RPMI7951 (cell line): ENCODE measurements at regions not wholly inside any gene's neighbourhood (a gene's known extent, or its start where the extent isn't known, plus 50 kb on each side); places are given as distances from the start of the nearest gene placed in this dataset.

Experiments
- DNase-seq: peaks from one replicate; pipeline ENCODE4 v3.0.0-alpha.2; 2012; ENCODE audit warnings: low read depth

DNA sequence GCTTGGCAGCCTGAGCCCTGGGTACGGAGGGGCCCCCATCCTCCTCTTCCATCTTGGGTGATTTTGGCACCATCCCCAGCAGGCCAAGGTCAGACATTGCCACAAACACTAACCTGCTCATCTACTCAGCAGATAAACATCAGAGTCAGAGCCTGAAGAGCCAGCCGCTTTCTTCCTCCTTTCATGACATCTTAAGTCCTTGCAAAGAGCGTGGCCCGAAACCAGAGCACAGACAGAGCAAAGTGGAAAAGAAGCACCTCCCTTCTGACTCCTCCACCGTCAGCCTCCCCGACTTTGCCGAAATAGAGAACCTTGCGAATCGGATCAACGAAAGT, 60.4 kb upstream of the RPH3AL start:
- no peak for DNase-seq

DNA sequence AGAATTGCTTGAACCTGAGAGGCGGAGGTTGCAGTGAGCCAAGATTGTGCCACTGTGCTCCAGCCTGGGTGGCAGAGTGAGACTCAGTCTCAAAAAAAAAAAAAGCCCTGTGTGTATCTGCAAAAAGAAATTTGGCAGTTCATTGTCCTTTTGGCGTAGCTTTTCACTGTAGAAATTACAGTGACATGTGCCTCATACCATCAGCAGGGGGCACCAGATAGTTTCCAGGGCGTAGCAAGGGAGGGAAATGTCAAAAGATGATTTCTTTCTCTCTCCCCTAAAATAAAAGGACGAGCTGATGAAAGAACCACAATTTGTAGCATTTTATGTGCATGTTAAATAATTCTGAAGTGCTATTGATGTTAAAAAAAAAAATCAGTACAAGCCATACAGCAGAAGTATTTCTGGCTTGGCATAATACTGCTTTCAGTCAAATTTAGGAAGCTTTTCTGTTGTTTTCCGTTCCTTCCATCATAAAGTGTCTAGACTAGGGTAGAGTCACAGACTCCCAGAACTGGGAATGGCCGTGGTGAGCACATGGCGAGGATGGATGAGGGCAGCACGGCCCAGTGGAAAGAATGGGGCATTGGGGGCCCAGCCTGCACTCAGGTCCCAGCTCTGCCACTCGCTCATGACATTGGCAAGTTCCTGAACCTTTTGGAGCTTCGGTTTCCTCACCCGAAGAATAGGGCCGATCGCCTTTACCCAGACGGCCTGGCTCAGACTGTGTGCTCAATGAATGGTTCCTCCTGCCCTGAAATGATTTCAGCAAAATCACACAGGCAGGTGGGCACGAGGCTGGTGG, 59.8 kb upstream of the RPH3AL start:
- DNase-seq, result peak; percentile 51

DNA sequence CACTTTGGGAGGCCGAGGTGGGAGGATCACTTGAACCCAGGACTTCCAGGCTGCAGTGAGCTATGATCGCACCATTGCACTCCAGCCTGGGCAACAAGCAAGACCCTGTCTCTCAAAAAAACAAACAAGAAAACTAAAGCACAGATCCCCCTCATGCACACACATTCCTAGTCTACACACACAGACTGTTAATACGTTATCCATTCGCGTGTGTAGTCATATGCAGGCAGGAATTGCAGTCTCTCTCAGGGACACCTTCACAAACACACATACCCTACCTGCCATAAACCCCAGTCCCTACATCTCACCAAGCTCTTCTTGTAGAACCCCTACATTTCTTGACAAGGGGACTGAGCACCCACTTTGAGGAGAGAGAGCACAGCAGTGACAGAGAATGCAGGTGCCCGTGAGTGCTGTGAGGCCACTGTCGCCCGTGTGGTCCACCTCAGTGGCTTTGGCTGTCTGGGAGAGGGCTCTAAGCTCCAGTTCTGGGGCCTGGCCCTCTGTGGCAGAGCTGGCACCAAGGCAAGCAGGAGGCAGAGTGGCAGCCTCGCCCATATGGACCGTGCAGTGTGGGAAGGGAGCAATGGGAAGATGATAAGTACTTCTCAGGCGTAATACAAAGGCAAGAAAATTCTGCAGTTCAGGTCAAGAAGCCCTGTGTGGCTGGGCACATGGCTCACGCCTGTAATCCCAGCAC, 59.0 kb upstream of the RPH3AL start:
- DNase-seq, result no peak

DNA sequence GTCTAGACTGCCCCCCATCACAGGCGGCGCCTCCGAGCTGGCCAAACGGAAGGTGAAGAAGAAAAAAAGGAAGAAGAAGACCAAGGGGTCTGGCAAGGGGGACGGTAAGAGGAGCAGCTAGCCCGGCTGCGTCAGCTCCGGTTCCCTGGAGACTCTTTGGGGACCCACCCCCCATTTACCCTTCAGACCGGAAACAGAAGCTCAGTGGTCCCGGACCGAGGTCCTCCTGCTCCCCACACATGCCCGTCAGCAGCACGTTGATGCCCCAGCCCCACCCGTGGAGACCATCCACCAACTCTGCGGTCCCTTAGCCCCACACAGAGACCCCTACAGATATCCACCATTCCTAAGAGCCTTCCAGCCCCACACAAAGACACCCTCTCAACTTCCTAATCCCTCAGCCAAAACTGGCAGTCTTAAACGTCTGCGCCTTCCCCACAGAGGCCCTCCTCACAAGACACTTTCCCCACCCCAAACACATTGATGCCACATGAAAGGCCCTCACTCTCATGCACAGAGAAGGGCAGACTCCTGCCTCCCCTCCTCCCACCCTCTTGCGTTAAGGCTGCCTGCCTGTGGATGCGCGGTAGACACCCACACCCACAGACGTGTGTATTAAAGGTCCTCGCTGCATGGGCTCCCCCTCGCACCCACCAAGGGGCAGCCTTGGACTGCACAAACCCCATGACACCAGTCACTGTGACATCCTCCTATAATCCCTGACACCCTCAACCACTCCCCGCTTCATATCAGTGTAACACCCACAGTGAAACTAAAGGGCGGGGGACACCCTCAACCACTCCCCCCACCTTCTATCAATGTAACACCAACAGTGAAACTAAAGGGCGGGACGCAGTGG, 58.2 kb upstream of the RPH3AL start:
- peak; percentile 32 for DNase-seq

DNA sequence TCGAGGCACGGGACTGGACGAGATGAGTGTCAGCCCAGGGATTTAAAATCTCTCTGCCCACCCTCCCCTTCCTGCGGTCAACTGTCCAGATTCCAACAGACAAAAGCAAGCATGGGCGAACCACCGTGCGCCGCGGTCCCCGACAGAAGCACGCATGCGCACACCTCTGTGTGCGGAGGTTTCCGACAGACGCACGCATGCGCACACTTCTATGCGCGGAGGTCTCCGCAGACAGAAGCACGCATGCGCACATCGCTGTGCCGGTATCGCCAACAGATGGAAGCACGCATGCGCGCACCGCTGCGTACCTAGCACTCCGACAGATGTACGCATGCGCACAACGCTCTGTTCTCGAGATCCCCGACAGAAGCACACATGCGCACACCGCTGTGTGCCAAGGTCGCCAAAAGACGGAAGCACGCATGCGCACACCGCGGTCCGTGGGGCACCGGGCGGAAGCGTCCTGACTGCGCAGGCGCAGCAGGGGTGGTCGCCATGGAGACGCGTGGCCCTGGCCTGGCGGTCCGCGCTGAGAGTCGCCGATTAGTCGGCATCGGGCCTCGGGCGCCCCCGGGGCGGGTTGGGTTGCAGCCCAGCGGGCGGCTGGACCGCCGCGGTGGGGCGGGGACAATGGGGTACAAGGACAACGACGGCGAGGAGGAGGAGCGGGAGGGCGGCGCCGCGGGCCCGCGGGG, 57.4 kb upstream of the RPH3AL start:
- DNase-seq, result peak; percentile 93

DNA sequence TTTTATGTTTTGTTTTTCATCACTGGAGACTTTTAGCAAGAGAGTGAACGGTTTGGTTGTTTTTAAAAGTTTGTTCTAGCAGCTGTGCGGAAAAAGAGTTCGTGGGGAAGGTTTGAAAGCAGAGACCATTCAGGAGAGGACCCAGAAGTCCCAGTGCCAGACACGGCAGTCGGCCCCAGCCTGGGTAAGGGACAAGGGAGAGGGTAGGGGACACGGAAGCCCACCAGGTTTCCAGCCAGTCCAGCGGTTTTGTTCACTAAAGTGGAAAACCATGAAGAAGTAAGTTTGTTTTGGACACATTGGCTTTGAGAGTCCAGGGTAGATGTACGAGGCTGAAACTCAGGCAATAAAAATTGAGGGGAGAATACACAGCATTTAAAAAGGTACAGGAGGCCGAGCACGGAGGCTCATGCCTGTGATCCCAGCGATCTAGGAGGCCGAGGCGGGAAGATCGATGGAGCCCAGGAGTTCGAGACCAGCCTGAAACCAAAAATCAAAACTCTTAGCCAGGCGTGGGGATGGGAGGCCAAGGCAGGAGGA, 56.8 kb upstream of the RPH3AL start:
- no peak for DNase-seq

DNA sequence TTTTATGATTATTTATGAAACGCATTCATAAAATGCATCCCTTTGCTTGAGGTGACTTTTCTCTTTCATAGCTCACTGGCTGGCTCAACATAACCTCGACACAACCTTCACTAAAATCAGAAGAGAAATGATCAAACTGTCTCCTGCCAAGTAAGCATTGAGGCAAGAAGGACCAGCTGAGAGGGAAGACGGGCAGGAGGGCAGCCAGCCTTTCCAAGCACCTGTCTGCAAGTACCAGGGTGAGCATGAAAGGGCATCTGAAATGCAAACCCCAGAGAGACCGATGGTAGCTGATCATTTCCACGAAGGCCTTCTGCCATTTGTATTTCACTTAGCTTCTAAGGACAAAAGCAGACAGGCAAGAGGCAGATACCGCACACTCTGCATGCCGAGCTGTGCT, 52.1 kb upstream of the RPH3AL start:
- no peak for DNase-seq
